ENCODE measurements at regions not wholly inside any gene's neighbourhood (a gene's known extent, or its start where the extent isn't known, plus 50 kb on each side); places are given as distances from the start of the nearest gene placed in this dataset.
"Not testable (repeated sequence)": the region's sequence is repeated elsewhere in the genome, so short reads cannot be mapped to it uniquely, and the experiment has no call there.

DNA sequence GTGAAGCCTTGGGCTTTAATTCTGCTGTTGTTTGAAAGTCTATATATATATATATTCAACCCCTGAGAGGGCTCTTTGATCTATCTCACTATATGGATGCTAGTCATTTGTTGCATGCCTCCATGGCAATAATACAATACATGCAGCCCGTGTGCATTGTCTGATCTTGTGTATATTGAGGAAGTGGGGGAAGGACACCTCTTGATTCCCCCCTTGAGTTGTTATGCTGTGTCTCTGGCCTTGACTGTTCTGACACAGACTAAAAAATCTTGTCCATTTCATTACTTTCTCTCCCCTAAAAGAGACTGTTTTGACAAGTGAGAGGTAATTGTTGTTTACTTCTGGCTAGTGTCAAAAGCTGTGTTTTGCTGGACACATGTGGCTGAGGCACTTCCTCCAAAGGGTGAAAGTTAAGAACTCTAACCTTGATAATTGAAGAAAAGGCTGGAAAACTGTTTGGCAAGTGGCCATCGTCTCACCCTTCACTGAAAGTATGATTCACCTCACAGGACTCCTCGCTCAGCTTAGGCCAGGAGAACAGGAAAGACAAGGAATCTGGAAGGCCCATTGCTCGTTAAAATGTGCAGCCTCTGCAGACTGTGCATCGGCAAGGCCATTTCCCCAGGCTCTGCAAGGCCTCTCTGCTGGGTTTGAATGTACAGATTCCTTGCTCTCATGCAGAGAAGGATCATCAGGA lies 304.0 kb downstream of the PRELID2 start:
- intact Hi-C loops (cut with micrococcal nuclease), result no loop called here
- Histone ChIP-seq H3K9me3 (replicated peaks) (no peaks in the 10 kb centered on the region), H3K4me1 (no peaks in the 10 kb centered on the region), H3K27me3 (ENCODE audit: low read depth) (no peaks in the 10 kb centered on the region), H3K4me3 (no peak overlapping the region), H3K36me3 (no peaks in the 10 kb centered on the region), H3K27ac (replicated peaks) (no peak overlapping the region)
- no peak for DNase-seq
- TF ChIP-seq, protein P1, sequence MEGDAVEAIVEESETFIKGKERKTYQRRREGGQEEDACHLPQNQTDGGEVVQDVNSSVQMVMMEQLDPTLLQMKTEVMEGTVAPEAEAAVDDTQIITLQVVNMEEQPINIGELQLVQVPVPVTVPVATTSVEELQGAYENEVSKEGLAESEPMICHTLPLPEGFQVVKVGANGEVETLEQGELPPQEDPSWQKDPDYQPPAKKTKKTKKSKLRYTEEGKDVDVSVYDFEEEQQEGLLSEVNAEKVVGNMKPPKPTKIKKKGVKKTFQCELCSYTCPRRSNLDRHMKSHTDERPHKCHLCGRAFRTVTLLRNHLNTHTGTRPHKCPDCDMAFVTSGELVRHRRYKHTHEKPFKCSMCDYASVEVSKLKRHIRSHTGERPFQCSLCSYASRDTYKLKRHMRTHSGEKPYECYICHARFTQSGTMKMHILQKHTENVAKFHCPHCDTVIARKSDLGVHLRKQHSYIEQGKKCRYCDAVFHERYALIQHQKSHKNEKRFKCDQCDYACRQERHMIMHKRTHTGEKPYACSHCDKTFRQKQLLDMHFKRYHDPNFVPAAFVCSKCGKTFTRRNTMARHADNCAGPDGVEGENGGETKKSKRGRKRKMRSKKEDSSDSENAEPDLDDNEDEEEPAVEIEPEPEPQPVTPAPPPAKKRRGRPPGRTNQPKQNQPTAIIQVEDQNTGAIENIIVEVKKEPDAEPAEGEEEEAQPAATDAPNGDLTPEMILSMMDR (IDR thresholded peaks at IDR 0.05; ENCODE audit: borderline replicate concordance), result no peak

DNA sequence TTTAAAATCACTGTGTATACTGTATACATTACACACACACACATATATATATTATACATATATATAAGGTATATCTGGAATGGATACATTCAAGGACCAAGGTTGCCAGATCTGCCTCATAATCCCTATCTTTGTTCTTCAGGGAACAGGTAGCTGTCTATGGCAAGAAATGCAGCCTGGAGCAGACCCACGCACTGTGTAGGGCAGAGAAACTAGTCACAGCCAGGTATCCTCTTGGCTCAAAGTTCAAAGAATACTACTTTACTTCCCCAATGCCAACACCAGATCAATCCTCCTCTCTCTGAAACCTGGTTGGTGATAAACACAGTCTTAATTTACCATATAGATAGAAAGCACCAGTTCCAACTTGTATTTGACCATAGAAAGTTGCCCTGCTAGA lies 313.6 kb downstream of the PRELID2 start:
- no peaks in the 10 kb centered on the region for H3K27me3 ChIP-seq (ENCODE audit: low read depth)
- DNase-seq, result no peak
- H3K36me3 ChIP-seq, result no peaks in the 10 kb centered on the region
- no peak overlapping the region for H3K27ac ChIP-seq (replicated peaks)
- no peak overlapping the region for H3K4me3 ChIP-seq
- TF ChIP-seq, protein P1 (IDR thresholded peaks at IDR 0.05; ENCODE audit: borderline replicate concordance), result no peak
- H3K4me1 ChIP-seq, result no peaks in the 10 kb centered on the region
- H3K9me3 ChIP-seq (replicated peaks), result peaks cover 13% of the 10 kb centered on the region
- intact Hi-C loops (cut with micrococcal nuclease), result no loop called here

DNA sequence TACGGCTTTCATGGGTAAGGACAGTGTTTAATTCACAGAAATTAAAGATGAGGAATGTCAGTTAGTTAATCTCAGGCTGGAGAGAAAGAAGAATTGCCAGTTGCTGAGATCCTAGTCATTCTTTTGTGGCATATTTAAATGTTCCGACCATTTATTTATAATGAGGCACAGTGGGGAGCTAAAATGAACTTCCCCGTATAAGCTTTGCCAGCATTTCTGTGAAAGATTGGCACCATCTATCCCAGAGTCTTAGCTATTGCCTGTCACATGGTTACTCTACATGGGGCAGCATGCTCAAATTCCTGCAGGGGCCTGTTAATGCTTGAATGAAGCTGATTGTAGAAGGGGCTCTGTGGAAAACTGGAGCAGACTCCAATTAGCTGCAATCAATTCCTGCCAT lies 314.1 kb downstream of the PRELID2 start:
- no peaks in the 10 kb centered on the region for H3K27me3 ChIP-seq (ENCODE audit: low read depth)
- TF ChIP-seq, protein P1 (IDR thresholded peaks at IDR 0.05; ENCODE audit: borderline replicate concordance), result no peak
- DNase-seq, result no peak
- no peak overlapping the region for H3K27ac ChIP-seq (replicated peaks)
- H3K9me3 ChIP-seq (replicated peaks), result peaks cover 18% of the 10 kb centered on the region
- H3K4me3 ChIP-seq, result no peak overlapping the region
- no peaks in the 10 kb centered on the region for H3K4me1 ChIP-seq
- intact Hi-C loops (cut with micrococcal nuclease), result no loop called here
- no peaks in the 10 kb centered on the region for H3K36me3 ChIP-seq

DNA sequence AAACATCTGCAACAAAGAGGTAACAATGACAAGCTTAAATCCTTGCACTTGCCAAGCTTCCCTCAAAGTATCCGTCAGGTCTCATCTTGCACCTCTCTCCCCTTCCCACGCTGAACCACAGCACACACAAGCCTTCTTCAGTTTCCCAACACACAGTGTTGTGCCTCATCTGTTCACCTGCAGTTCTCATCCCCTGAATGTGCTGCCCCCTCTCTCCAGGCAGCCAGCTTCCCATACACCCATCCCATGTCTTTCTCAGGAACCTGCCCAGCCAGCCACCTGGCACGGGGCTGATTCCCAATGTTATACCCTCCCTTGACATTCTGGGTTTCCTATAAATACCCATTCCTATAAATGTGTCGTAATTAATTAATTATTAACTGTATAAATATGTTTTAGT lies 314.8 kb downstream of the PRELID2 start:
- Histone ChIP-seq H3K36me3 (no peaks in the 10 kb centered on the region), H3K27ac (replicated peaks) (no peak overlapping the region), H3K4me1 (no peaks in the 10 kb centered on the region), H3K27me3 (ENCODE audit: low read depth) (no peaks in the 10 kb centered on the region), H3K4me3 (no peak overlapping the region), H3K9me3 (replicated peaks) (peaks cover 20% of the 10 kb centered on the region)
- intact Hi-C loops (cut with micrococcal nuclease), result no loop called here
- no peak for DNase-seq
- TF ChIP-seq, protein P1 (IDR thresholded peaks at IDR 0.05; ENCODE audit: borderline replicate concordance), result no peak

DNA sequence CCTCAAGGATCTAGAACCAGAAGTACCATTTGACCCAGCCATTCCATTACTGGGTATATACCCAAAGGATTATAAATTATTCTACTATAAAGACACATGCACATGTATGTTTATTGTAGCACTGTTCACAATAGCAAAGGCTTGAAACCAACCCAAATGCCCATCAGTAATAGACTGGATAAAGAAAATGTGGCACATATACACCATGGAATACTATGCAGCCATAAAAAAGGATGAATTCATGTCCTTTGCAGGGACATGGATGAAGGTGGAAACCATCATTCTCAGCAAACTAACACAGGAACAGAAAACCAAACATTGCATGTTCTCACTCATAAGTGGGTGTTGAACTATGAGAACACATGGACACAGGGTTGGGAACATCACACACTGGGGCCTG lies 317.6 kb downstream of the PRELID2 start:
- DNase-seq; H3K36me3 ChIP-seq; H3K4me1 ChIP-seq; intact Hi-C loops (cut with micrococcal nuclease); H3K27me3 ChIP-seq (ENCODE audit: low read depth); H3K4me3 ChIP-seq; H3K27ac ChIP-seq (replicated peaks): not testable (repeated sequence)
- H3K9me3 ChIP-seq (replicated peaks), result peaks cover 20% of the 10 kb centered on the region

DNA sequence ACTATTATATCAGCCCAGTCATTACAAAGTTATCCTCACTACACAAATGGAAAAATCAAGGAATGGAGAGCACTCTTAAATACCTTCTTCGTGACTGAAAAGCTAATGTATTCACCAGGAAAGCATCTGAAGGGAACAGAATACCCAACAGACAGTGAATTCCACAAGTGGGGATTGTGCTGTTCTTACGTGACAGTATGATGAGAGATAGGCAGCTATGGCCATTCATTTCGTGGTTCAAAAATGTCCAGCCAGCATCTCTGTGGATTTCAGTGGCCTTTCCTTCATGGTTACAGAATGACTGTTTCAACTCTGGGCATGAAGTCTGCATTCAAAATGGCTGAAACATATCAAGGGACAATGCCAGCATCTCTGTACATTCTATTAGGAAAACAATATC lies 323.8 kb downstream of the PRELID2 start:
- Histone ChIP-seq H3K27me3 (ENCODE audit: low read depth) (no peaks in the 10 kb centered on the region), H3K4me1 (peaks cover 24% of the 10 kb centered on the region), H3K27ac (replicated peaks) (no peak overlapping the region), H3K36me3 (no peaks in the 10 kb centered on the region), H3K4me3 (no peak overlapping the region), H3K9me3 (replicated peaks) (peaks cover 5% of the 10 kb centered on the region)
- DNase-seq, result no peak
- intact Hi-C loops (cut with micrococcal nuclease), result no loop called here
- TF ChIP-seq, protein P1 (IDR thresholded peaks at IDR 0.05; ENCODE audit: borderline replicate concordance), result no peak
